Rectal smooth muscle tissue (tissue), 1 donor: ENCODE measurements at regions not wholly inside any gene's neighbourhood (a gene's known extent, or its start where the extent isn't known, plus 50 kb on each side); places are given as distances from the start of the nearest gene placed in this dataset.

Source experiments
- H3K27ac ChIP-seq: one replicate; pipeline ENCODE4 v1.7.0; 2013; ENCODE audit warnings: low read depth, low read length, inconsistent platforms
- H3K27me3 ChIP-seq: one replicate; pipeline ENCODE4 v1.7.0; 2013; ENCODE audit warnings: low read length; ENCODE audit not compliant: control insufficient read depth, insufficient read depth
- H3K36me3 ChIP-seq: one replicate; pipeline ENCODE4 v1.7.0; 2013; ENCODE audit warnings: low read length; ENCODE audit not compliant: control insufficient read depth, insufficient read depth
- H3K4me1 ChIP-seq: one replicate; pipeline ENCODE4 v1.7.0; 2013; ENCODE audit warnings: low read length; ENCODE audit not compliant: control insufficient read depth, insufficient read depth
- H3K4me3 ChIP-seq: one replicate; pipeline ENCODE4 v1.7.0; 2013; ENCODE audit warnings: low read length
- H3K9ac ChIP-seq: one replicate; pipeline ENCODE4 v1.7.0; 2013; ENCODE audit warnings: low read length

DNA sequence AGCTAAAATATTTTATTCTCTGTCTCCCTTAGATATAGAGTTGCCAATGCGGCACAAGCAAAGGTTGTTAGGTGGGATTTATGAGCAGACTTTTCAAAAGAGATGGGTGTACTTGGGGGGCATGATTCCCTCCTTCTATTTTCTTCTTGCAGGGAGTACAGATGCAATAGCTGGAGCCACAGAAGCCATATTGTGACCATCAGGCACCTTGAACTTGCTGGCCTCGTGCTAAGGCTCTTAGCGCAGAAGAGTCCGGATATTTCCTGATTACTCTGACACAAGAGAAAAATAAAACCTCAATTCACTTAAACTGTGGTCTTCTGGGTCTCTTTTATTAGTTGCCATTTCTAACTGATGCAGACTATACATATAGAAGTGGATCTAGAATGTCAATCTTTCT, 547.4 kb downstream of the MIAT start:
- no peak overlapping the region for H3K9ac ChIP-seq
- peaks cover 5% of the 10 kb centered on the region for H3K4me1 ChIP-seq
- no peaks in the 10 kb centered on the region for H3K36me3 ChIP-seq
- no peaks in the 10 kb centered on the region for H3K27me3 ChIP-seq
- no peak overlapping the region for H3K4me3 ChIP-seq
- no peak overlapping the region for H3K27ac ChIP-seq

GRCh38 chr22:27205492-27206373, 548.3 kb downstream of the MIAT start:
- no peak overlapping the region for H3K4me3 ChIP-seq

DNA sequence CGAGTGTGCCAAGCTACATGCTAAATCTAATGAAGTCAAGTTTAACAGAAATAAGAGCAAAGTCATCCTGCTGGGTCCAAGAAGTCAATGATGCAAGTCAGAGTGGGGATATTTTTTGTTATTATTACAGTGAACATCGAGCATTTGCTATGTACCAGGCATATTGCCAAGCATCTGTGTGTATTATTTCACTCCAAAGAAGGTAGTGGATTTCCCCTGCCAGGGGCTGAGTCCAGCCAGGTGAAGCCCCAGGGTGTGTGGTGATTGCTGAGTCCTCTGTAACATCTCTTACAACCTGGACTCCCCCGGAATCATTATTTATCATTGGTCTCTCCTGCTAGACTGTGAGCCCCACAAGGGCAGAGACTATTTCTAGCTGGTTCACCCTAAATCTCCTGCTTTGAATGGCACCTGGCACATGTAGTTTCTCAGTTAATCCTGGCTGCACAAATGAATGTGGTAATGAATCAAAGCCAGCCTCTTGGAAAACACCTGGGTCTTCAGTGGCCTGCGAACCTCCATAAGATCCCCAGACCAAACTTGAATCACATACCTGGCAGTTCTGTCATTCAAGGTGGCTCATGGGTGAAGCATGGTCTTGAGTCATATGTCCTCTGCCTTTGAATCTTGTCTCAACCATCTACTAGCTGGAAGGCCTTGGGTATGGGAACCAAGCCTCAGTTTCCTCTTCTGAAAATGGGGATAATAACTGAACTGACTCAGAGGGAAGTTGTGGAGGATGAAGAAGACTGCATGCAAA, 549.2 kb downstream of the MIAT start:
- Histone ChIP-seq H3K4me1 (peaks cover 5% of the 10 kb centered on the region), H3K36me3 (no peaks in the 10 kb centered on the region), H3K9ac (no peak overlapping the region), H3K4me3 (no peak overlapping the region), H3K27me3 (no peaks in the 10 kb centered on the region), H3K27ac (no peak overlapping the region)

More at GRCh38 chr22:27205492-27206373, 548.3 kb downstream of the MIAT start:
- no peaks in the 10 kb centered on the region for H3K36me3 ChIP-seq
- H3K27ac ChIP-seq, result no peak overlapping the region
- H3K9ac ChIP-seq, result no peak overlapping the region
- H3K27me3 ChIP-seq, result no peaks in the 10 kb centered on the region
- peaks cover 5% of the 10 kb centered on the region for H3K4me1 ChIP-seq

DNA sequence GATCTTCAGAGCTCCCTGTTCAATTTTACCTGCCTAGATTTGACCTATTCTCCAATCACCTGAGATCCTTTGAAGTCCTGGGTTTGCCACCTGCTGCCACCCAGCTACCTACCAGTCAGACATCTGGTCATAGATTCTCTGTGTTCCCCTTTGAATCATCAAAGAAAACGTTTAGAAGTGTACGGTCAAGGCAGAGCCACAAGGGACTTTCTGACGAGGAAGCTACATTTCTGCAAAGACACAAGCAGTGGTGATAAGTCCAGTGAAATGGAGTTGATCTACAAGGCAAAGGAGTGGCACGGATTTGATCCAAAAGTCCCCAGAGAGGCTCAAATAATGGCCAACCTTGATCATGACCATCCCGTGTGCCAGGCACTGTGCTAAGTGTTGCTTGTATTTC, 549.9 kb downstream of the MIAT start:
- peaks cover 9% of the 10 kb centered on the region for H3K4me1 ChIP-seq
- H3K4me3 ChIP-seq, result no peak overlapping the region
- no peak overlapping the region for H3K9ac ChIP-seq
- H3K36me3 ChIP-seq, result no peaks in the 10 kb centered on the region
- H3K27ac ChIP-seq, result no peak overlapping the region
- H3K27me3 ChIP-seq, result no peaks in the 10 kb centered on the region

DNA sequence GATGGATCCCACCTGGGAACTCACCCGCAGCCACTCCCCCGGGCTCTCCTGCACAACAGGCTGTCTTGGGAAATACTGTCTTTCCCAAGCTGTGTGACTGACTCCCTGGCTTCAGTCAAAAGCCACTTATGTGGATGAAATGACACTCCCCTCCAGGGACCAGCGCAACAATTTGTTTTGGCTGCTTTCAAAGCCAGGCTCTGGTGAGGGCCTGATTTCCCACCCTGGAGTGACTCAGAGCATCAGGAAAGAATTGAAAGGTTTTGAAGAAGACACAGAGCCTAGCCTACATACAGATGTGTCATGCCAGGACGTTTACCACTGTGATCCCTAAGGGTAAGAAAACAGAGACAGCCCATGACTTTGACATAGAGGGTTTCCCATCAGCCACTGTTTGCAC, 550.5 kb downstream of the MIAT start:
- Histone ChIP-seq H3K27me3 (no peaks in the 10 kb centered on the region), H3K36me3 (no peaks in the 10 kb centered on the region), H3K9ac (no peak overlapping the region), H3K27ac (no peak overlapping the region), H3K4me3 (no peak overlapping the region), H3K4me1 (peaks cover 14% of the 10 kb centered on the region)

GRCh38 chr22:27210111-27210730, 552.8 kb downstream of the MIAT start:
- no peaks in the 10 kb centered on the region for H3K27me3 ChIP-seq
- H3K9ac ChIP-seq, result no peak overlapping the region
- H3K4me1 ChIP-seq, result peaks cover 22% of the 10 kb centered on the region

DNA sequence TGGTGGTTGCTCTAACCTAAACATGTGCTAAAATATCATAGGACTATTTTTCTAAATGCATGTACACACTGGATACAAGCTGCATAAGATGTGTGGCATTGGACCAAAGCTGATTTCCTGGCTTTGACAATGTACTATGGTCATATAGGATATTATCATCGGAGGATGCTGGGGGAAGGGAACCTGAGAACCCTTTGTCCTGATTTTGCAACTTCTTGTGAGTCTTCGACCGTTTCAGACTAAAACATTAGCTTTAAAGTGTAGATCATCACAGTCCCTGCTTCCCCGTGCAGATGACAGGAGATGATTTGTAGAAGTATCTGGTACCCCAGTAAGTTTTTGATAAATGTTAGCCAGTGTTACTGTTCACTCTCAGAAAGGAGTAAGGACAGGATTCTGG, 554.7 kb downstream of the MIAT start:
- no peak overlapping the region for H3K4me3 ChIP-seq
- H3K4me1 ChIP-seq, result peaks cover 27% of the 10 kb centered on the region
- H3K36me3 ChIP-seq, result no peaks in the 10 kb centered on the region
- no peak overlapping the region for H3K9ac ChIP-seq
- H3K27me3 ChIP-seq, result no peaks in the 10 kb centered on the region
- peak overlapping the region; percentile 37 for H3K27ac ChIP-seq

More at GRCh38 chr22:27210111-27210730, 552.8 kb downstream of the MIAT start:
- Histone ChIP-seq H3K27ac (no peak overlapping the region), H3K4me3 (no peak overlapping the region), H3K36me3 (no peaks in the 10 kb centered on the region)

- Histone ChIP-seq H3K9ac (no peak overlapping the region), H3K27ac (peak overlapping the region; percentile 75), H3K4me3 (no peak overlapping the region), H3K27me3 (no peaks in the 10 kb centered on the region), H3K36me3 (no peaks in the 10 kb centered on the region), H3K4me1 (peaks cover 27% of the 10 kb centered on the region)
These were observed 555.3 kb downstream of the MIAT start for GRCh38 chr22:27212617-27213177.

GRCh38 chr22:27213294-27213693, 555.9 kb downstream of the MIAT start:
- Histone ChIP-seq H3K36me3 (no peaks in the 10 kb centered on the region), H3K4me3 (no peak overlapping the region), H3K27me3 (no peaks in the 10 kb centered on the region), H3K4me1 (peaks cover 27% of the 10 kb centered on the region), H3K9ac (no peak overlapping the region), H3K27ac (peak overlapping the region; percentile 75)

- H3K27me3 ChIP-seq, result no peaks in the 10 kb centered on the region
- no peaks in the 10 kb centered on the region for H3K36me3 ChIP-seq
- H3K9ac ChIP-seq, result no peak overlapping the region
- peaks cover 27% of the 10 kb centered on the region for H3K4me1 ChIP-seq
- no peak overlapping the region for H3K4me3 ChIP-seq
- H3K27ac ChIP-seq, result peak overlapping the region; percentile 75
These were observed 556.6 kb downstream of the MIAT start for GRCh38 chr22:27213766-27214581.

GRCh38 chr22:27214691-27215090, 557.3 kb downstream of the MIAT start:
- Histone ChIP-seq H3K4me3 (no peak overlapping the region), H3K36me3 (no peaks in the 10 kb centered on the region), H3K4me1 (peaks cover 27% of the 10 kb centered on the region), H3K27me3 (no peaks in the 10 kb centered on the region), H3K9ac (no peak overlapping the region), H3K27ac (peak overlapping the region; percentile 67)
